Calu3 (cell line): ENCODE measurements at regions not wholly inside any gene's neighbourhood (a gene's known extent, or its start where the extent isn't known, plus 50 kb on each side); places are given as distances from the start of the nearest gene placed in this dataset.

Experiments
- BruUV-seq: library from RNA; stranded (reverse); fragments of 400-500 nt; replicated peaks from 2 replicates; lab custom pipeline; 2021; lab: Mats Ljungman, UMichigan
- CTCF ChIA-PET: fragments of 300-600 bp; sonication (Branson Sonifier 250); formaldehyde crosslinking; loops from one replicate; lab custom pipeline; 2022; ENCODE audit warnings: antibody characterized with exemption; lab: Charles Lee
- DNase-seq: peaks from one replicate; pipeline ENCODE4 v3.0.0; 2022
- H3K27ac Mint-ChIP-seq: one replicate; pipeline ENCODE4 v1.8.0; 2022; ENCODE audit warnings: mixed read lengths; ENCODE audit not compliant: unreplicated experiment
- H3K27me3 Mint-ChIP-seq: one replicate; pipeline ENCODE4 v1.8.0; 2022; ENCODE audit warnings: mixed read lengths; ENCODE audit not compliant: unreplicated experiment
- H3K36me3 Mint-ChIP-seq: one replicate; pipeline ENCODE4 v1.8.0; 2022; ENCODE audit warnings: mild to moderate bottlenecking, moderate library complexity, mixed read lengths; ENCODE audit not compliant: insufficient read depth, unreplicated experiment
- H3K4me1 Mint-ChIP-seq: one replicate; pipeline ENCODE4 v1.8.0; 2022; ENCODE audit warnings: mild to moderate bottlenecking, low read depth, mixed read lengths; ENCODE audit not compliant: unreplicated experiment
- H3K4me3 Mint-ChIP-seq: one replicate; pipeline ENCODE4 v1.8.0; 2022; ENCODE audit warnings: mild to moderate bottlenecking, low read depth, moderate library complexity, mixed read lengths; ENCODE audit not compliant: unreplicated experiment
- H3K9me3 Mint-ChIP-seq: one replicate; pipeline ENCODE4 v1.8.0; 2022; ENCODE audit warnings: low read depth, mixed read lengths; ENCODE audit not compliant: unreplicated experiment
- intact Hi-C: fragments of 100-400 bp; cut with micrococcal nuclease; formaldehyde crosslinking; loops from one replicate; pipeline ENCODE4 v1.10.0; 2022; ENCODE audit not compliant: unreplicated experiment
- TF ChIP-seq, protein P1 (sequence below): fragments of 200-600 bp; IDR thresholded peaks from one replicate; pipeline ENCODE4 v1.8.0; 2022; ENCODE audit warnings: antibody characterized with exemption; ENCODE audit not compliant: unreplicated experiment

DNA sequence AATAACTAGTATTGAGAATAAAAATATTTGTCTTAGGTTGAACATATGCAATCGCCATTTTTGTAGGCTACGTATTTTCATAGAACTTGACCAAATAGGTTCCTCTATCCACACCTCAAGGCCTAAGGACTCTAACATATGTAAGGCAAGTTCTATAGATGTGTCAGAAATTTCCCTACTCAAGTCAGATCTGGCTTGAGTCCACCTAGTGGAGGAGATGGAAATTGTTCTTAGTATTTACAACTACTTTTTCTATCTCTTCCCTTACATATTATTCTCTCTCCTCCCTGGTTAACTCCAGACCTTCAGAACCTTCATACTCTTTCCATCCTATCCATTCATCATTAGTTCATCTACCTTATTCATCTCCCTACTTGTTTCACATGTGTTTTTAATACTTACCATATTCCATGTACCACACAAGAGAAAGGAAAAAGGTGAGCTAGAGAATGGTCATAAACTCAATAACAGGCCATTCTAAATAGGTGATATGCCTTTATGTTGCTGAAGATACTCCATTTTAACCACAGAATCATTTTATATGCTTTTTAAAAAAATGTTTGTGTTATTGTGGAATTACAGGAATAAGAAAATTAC is 174.5 kb upstream of the HDAC9 start:
- CTCF ChIA-PET: interaction anchor here (0.6 to 2.0 kb wide), 5 partner anchors 195 to 614 kb away, joined by 3 to 8 read pairs (median 6); no protein-coding TSS in a partner anchor
- peak; percentile 37 for DNase-seq
- no peak overlapping the region for H3K4me3 Mint-ChIP-seq
- H3K27me3 Mint-ChIP-seq: no peaks in the 10 kb centered on the region
- no peak overlapping the region for H3K27ac Mint-ChIP-seq
- no TSS peak for BruUV-seq
- no peaks in the 10 kb centered on the region for H3K9me3 Mint-ChIP-seq
- no peaks in the 10 kb centered on the region for H3K36me3 Mint-ChIP-seq
- peaks cover 16% of the 10 kb centered on the region for H3K4me1 Mint-ChIP-seq
- intact Hi-C loops: loop anchor here (1.0 to 10.0 kb wide), 5 partner anchors 106 to 337 kb away; no protein-coding TSS in a partner anchor
- TF ChIP-seq, protein P1, sequence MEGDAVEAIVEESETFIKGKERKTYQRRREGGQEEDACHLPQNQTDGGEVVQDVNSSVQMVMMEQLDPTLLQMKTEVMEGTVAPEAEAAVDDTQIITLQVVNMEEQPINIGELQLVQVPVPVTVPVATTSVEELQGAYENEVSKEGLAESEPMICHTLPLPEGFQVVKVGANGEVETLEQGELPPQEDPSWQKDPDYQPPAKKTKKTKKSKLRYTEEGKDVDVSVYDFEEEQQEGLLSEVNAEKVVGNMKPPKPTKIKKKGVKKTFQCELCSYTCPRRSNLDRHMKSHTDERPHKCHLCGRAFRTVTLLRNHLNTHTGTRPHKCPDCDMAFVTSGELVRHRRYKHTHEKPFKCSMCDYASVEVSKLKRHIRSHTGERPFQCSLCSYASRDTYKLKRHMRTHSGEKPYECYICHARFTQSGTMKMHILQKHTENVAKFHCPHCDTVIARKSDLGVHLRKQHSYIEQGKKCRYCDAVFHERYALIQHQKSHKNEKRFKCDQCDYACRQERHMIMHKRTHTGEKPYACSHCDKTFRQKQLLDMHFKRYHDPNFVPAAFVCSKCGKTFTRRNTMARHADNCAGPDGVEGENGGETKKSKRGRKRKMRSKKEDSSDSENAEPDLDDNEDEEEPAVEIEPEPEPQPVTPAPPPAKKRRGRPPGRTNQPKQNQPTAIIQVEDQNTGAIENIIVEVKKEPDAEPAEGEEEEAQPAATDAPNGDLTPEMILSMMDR: peak; percentile 82

DNA sequence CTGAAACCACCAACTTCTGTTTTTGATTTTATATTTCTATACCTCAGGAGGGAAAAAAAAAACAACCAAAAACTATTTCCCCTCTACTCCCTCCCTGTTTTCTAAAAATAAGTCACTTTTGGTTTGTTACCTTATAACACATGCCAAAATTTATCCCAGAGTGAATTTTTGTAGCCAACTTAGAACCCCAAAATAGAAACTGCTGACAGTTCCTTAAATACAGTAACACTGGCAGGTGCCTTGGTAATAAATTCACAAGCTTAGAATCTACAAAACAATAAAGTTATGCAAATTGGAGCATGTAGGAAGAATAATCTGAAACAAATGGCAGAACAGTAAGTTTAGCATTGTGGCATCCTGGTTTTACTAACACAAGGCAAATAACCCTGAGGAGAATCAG is 165.0 kb upstream of the HDAC9 start:
- Mint-ChIP-seq H3K27ac (no peak overlapping the region), H3K27me3 (no peaks in the 10 kb centered on the region), H3K4me1 (peaks cover 12% of the 10 kb centered on the region), H3K9me3 (no peaks in the 10 kb centered on the region), H3K36me3 (no peaks in the 10 kb centered on the region), H3K4me3 (no peak overlapping the region)
- CTCF ChIA-PET: no interaction called here
- intact Hi-C loops: no loop called here
- BruUV-seq: no TSS peak
- no peak for DNase-seq
- TF ChIP-seq, protein P1: no peak

DNA sequence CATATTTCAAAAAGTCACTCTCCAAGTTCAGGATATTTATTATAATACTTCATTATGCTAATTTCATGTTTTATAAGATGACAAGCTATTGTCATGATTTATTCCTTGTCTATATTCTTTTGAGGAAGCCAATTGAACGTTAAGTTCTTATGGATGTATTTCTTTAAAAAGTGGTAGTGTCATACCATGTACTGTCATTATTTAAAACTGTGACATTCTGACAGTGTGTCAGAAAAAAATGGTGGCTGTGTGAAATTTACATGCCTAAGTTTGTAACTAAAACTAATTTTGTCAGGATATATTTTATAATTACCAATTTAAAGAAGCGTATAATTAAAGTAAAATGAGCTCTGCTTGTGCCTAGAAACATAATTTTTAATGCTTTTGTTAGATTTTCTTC is 158.9 kb upstream of the HDAC9 start:
- BruUV-seq: no TSS peak
- Mint-ChIP-seq H3K4me1 (no peaks in the 10 kb centered on the region), H3K36me3 (no peaks in the 10 kb centered on the region), H3K9me3 (peaks cover 6% of the 10 kb centered on the region), H3K27me3 (no peaks in the 10 kb centered on the region), H3K4me3 (no peak overlapping the region), H3K27ac (no peak overlapping the region)
- TF ChIP-seq, protein P1: no peak
- intact Hi-C loops: no loop called here
- CTCF ChIA-PET: interaction anchor here (0.6 kb wide), 1 partner anchor 258 kb away, joined by 4 read pairs; no protein-coding TSS in a partner anchor
- DNase-seq: no peak

DNA sequence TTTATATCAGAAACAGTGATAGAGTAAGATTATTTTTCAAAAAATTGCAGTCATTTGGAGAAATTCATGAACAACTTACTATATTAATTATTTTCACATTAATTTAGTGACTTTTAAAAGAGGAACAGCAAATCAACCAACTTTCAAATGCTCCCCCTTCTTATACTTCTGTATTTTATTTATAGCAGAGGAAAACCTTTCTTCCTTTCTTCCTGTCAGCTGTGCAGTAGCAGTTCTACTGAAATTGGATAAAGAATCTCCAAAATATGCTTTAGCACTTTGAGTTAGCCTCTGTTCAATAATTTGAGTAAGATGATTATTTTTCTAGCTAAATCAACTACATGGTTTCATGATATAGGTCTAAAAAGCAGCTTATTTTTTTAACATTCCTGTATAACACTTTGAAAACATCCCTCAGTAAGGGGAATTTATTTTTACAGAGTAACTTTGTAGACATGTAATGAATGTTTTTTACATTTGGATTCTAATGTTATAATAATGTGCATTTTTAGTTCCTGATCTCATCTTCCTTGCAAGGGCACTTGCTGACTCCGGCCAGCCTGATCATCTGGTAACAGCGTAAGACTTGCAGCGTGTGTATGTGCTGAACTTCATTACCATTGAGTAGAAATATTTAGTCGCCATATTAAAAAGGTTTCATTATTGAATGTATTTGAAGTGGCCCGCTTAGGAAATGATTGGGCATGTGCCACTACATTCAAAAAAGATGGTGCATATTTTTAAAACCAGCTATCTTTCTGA is 158.3 kb upstream of the HDAC9 start:
- Mint-ChIP-seq H3K9me3 (peaks cover 6% of the 10 kb centered on the region), H3K4me3 (no peak overlapping the region), H3K4me1 (no peaks in the 10 kb centered on the region), H3K36me3 (no peaks in the 10 kb centered on the region), H3K27me3 (no peaks in the 10 kb centered on the region), H3K27ac (no peak overlapping the region)
- TF ChIP-seq, protein P1: no peak
- DNase-seq: no peak
- intact Hi-C loops: no loop called here
- BruUV-seq: no TSS peak
- CTCF ChIA-PET: interaction anchor here (0.6 kb wide), 1 partner anchor 257 kb away, joined by 4 read pairs; no protein-coding TSS in a partner anchor
